Peyer's patch (tissue), 4 donors: ENCODE measurements at regions not wholly inside any gene's neighbourhood (a gene's known extent, or its start where the extent isn't known, plus 50 kb on each side); places are given as distances from the start of the nearest gene placed in this dataset.

Experiments
- CTCF ChIP-seq, 6 experiments: fragments of 450-650 bp in 4 of 6; fragments of 200-600 bp in 2 of 6; sonication (generic) in 1 of 6; IDR thresholded peaks; one replicate each; pipeline ENCODE4 v1.5.1; 2017 to 2019; ENCODE audit warnings: antibody characterized with exemption in 6 of 6, mild to moderate bottlenecking in 3 of 6, moderate library complexity in 1 of 6
- POLR2A ChIP-seq, 2 donors: fragments of 450-650 bp; IDR thresholded peaks; one replicate each; pipeline ENCODE4 v1.5.1; 2017; ENCODE audit warnings: antibody characterized with exemption in 2 of 2, mild to moderate bottlenecking in 2 of 2, moderate library complexity in 2 of 2

- TF ChIP-seq CTCF (IDR thresholded peaks at IDR 0.05) (no peak), POLR2A (IDR thresholded peaks at IDR 0.05) (no peak)
Measured at GRCh38 chr14:39847194-39847593, 415.0 kb upstream of the FBXO33 start.
